GM23338 (cell line): ENCODE measurements at regions not wholly inside any gene's neighbourhood (a gene's known extent, or its start where the extent isn't known, plus 50 kb on each side); places are given as distances from the start of the nearest gene placed in this dataset.

Experiments
- ATAC-seq: fragments of 200-7000 bp; cut with Tn5 transposase; 3 replicates; pipeline ENCODE4 v1.9.1; 2020
- DNase-seq: peaks from one replicate; pipeline ENCODE4 v3.0.0-alpha.2; 2015; ENCODE audit warnings: low spot score
- H2AFZ ChIP-seq: fragments of 200-600 bp; sonication (generic); 2 replicates; pipeline ENCODE4 v1.8.0; 2016; ENCODE audit warnings: antibody characterized with exemption, mild to moderate bottlenecking, moderate library complexity
- H3F3A ChIP-seq: fragments of 200-600 bp; sonication (generic); replicated peaks from 2 replicates; pipeline ENCODE4 v1.8.0; 2017; ENCODE audit warnings: antibody characterized with exemption, mixed run types, low read depth
- H3K27ac ChIP-seq: fragments of 200-600 bp; sonication (generic); 2 replicates; pipeline ENCODE4 v1.6.1; 2016; ENCODE audit warnings: low read depth
- H3K27me3 ChIP-seq: fragments of 200-600 bp; sonication (generic); 2 replicates; pipeline ENCODE4 v1.8.0; 2016; ENCODE audit warnings: mild to moderate bottlenecking, mixed run types, moderate library complexity; ENCODE audit not compliant: insufficient read depth
- H3K36me3 ChIP-seq: fragments of 200-600 bp; sonication (generic); 2 replicates; pipeline ENCODE4 v1.8.0; 2016; ENCODE audit warnings: mild to moderate bottlenecking; ENCODE audit not compliant: insufficient read depth
- H3K4me1 ChIP-seq: fragments of 200-600 bp; sonication (generic); 2 replicates; pipeline ENCODE4 v1.8.0; 2016; ENCODE audit warnings: mild to moderate bottlenecking, moderate library complexity; ENCODE audit not compliant: insufficient read depth
- H3K4me2 ChIP-seq: fragments of 200-600 bp; sonication (generic); 2 replicates; pipeline ENCODE4 v1.7.1; 2017; ENCODE audit warnings: mixed run types
- H3K4me3 ChIP-seq: fragments of 200-600 bp; sonication (generic); 2 replicates; pipeline ENCODE4 v1.6.1; 2016; ENCODE audit warnings: mixed run types
- H3K79me2 ChIP-seq: fragments of 200-600 bp; sonication (generic); replicated peaks from 2 replicates; pipeline ENCODE4 v1.8.0; 2017; ENCODE audit warnings: mild to moderate bottlenecking; ENCODE audit not compliant: insufficient read depth
- H3K9me2 ChIP-seq: fragments of 200-600 bp; sonication (generic); 2 replicates; pipeline ENCODE4 v1.8.0; 2017; ENCODE audit not compliant: insufficient read depth
- H4K20me1 ChIP-seq: fragments of 200-600 bp; sonication (generic); replicated peaks from 2 replicates; pipeline ENCODE4 v1.8.0; 2017; ENCODE audit warnings: mild to moderate bottlenecking; ENCODE audit not compliant: insufficient read depth
- H3K27ac Mint-ChIP-seq: 2 replicates; pipeline ENCODE4 v1.8.0; 2020; ENCODE audit warnings: inconsistent platforms, mild to moderate bottlenecking, moderate library complexity, mixed read lengths
- H3K27me3 Mint-ChIP-seq: 3 replicates; pipeline ENCODE4 v1.8.0; 2022; ENCODE audit warnings: low read depth, mild to moderate bottlenecking, moderate library complexity, mixed read lengths, inconsistent platforms; ENCODE audit not compliant: insufficient read depth, poor library complexity
- H3K36me3 Mint-ChIP-seq: 3 replicates; pipeline ENCODE4 v1.8.0; 2021; ENCODE audit warnings: low read depth, mild to moderate bottlenecking, inconsistent platforms, moderate library complexity, mixed read lengths
- H3K4me1 Mint-ChIP-seq: 3 replicates; pipeline ENCODE4 v1.8.0; 2020; ENCODE audit warnings: mild to moderate bottlenecking, inconsistent platforms, mixed read lengths
- H3K4me3 Mint-ChIP-seq: 3 replicates; pipeline ENCODE4 v1.8.0; 2021; ENCODE audit warnings: moderate library complexity, mild to moderate bottlenecking, inconsistent platforms, mixed read lengths
- H3K9me3 Mint-ChIP-seq: 3 replicates; pipeline ENCODE4 v1.8.0; 2020; ENCODE audit warnings: moderate library complexity, mild to moderate bottlenecking, inconsistent platforms, mixed read lengths
- CREB1 ChIP-seq: fragments of 250-450 bp; sonication (Bioruptor Pico); IDR thresholded peaks from 2 replicates; pipeline ENCODE4 v1.5.0; 2020; ENCODE audit warnings: low read depth, mild to moderate bottlenecking, moderate library complexity
- EZH2 ChIP-seq: fragments of 200-600 bp; sonication (generic); IDR thresholded peaks from one replicate; pipeline ENCODE4 v1.8.0; 2017; ENCODE audit warnings: antibody characterized with exemption, mild to moderate bottlenecking, low read depth; ENCODE audit not compliant: unreplicated experiment
- JUNB ChIP-seq: IDR thresholded peaks from one replicate; pipeline ENCODE4 v1.6.1; 2016; ENCODE audit warnings: antibody characterized with exemption; ENCODE audit not compliant: unreplicated experiment
- NANOG ChIP-seq: IDR thresholded peaks from 2 replicates; pipeline ENCODE4 v1.6.1; 2016; ENCODE audit warnings: antibody characterized with exemption, borderline replicate concordance
- POLR2AphosphoS5 ChIP-seq: IDR thresholded peaks from 2 replicates; pipeline ENCODE4 v1.6.1; 2016; ENCODE audit warnings: antibody characterized with exemption, low read depth
- STAT1 ChIP-seq: IDR thresholded peaks from one replicate; pipeline ENCODE4 v1.6.1; 2016; ENCODE audit warnings: antibody characterized with exemption; ENCODE audit not compliant: unreplicated experiment
- ZNF114 ChIP-seq: fragments of 250-450 bp; sonication (Bioruptor Pico); IDR thresholded peaks from 2 replicates; pipeline ENCODE4 v1.5.0; 2020; ENCODE audit warnings: mild to moderate bottlenecking, moderate library complexity
- ZNF331 ChIP-seq: fragments of 250-450 bp; sonication (Bioruptor Pico); IDR thresholded peaks from 2 replicates; pipeline ENCODE4 v1.5.0; 2020; ENCODE audit warnings: low read depth, mild to moderate bottlenecking, moderate library complexity
- TF ChIP-seq, protein P1 (sequence below): IDR thresholded peaks from 2 replicates; pipeline ENCODE4 v1.6.1; 2016; ENCODE audit warnings: antibody characterized with exemption
- TF ChIP-seq, protein P2 (sequence below), 2 experiments: fragments of 200-600 bp in 1 of 2; sonication (generic) in 1 of 2; conservative IDR thresholded peaks; 2 replicates each; pipeline versions ENCODE4 v1.5.1 to v1.6.1; 2016 to 2017; ENCODE audit warnings: antibody characterized with exemption in 2 of 2, low read depth in 2 of 2, mild to moderate bottlenecking in 2 of 2, moderate library complexity in 1 of 2

DNA sequence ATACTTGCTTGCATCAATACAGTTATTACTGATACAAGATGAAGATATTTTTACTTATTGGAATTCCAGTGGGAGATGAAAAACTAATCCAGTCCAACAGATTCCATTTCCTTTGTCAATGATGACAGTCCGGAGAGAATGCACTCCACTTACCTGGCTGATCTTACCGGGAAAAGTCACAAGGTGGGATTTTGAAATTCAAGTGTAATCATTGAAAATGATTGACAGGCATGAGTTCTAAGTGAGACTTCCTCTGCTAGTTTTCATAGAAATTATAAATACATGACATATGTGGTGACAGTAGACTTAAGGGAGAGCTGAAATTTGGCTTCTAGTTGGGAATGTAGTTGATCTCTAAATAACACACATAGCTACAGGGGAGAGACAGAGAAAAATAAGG lies 859.9 kb downstream of the FAT4 start:
- no peaks in the 10 kb centered on the region for H3K79me2 ChIP-seq

DNA sequence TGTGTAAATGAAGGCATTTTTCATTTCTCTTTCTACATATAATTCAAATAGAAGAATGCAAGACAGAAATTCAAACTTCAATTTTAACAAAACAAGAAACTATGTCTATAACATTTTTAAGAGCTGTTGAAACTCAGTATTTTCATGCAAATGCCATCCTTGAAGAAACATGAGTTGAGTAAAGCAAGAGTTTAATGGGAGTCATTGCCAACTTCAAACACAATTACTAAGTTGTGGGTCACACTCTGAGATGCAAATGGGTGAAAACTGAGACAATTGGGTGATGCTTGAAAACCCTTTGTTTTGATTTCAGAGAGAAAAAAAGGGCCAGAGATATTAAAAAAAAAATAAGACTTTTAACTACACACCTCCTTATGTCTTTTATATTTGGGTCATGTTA lies 865.9 kb downstream of the FAT4 start:
- Histone ChIP-seq H3K27me3 (no peaks in the 10 kb centered on the region), H2AFZ (no peak overlapping the region), H3K36me3 (no peaks in the 10 kb centered on the region), H3F3A (no peaks in the 10 kb centered on the region), H3K9me2 (no peaks in the 10 kb centered on the region), H4K20me1 (no peaks in the 10 kb centered on the region), H3K79me2 (no peaks in the 10 kb centered on the region), H3K27ac (no peak overlapping the region), H3K4me2 (peak overlapping the region; percentile 52), H3K4me1 (peaks cover 9% of the 10 kb centered on the region), H3K4me3 (no peak overlapping the region)
- no peak for TF ChIP-seq ZNF114 (CRISPR knock-in tag)
- TF ChIP-seq NANOG = peak; percentile 96
- ATAC-seq = no peak
- no peaks in the 10 kb centered on the region for H3K36me3 Mint-ChIP-seq
- no peak overlapping the region for H3K27ac Mint-ChIP-seq
- H3K4me3 Mint-ChIP-seq = no peak overlapping the region
- peak; percentile 6 for DNase-seq
- H3K4me1 Mint-ChIP-seq = peaks cover 10% of the 10 kb centered on the region; the same call in 2 of the 3 replicates
- H3K9me3 Mint-ChIP-seq = peaks cover 4% of the 10 kb centered on the region; the same call in 1 of the 3 replicates
- no peaks in the 10 kb centered on the region for H3K27me3 Mint-ChIP-seq

More for the DNA sequence above, 859.9 kb downstream of the FAT4 start:
- no peak for DNase-seq
- H3F3A ChIP-seq = no peaks in the 10 kb centered on the region
- H3K4me1 ChIP-seq = no peaks in the 10 kb centered on the region
- H3K27ac ChIP-seq = no peak overlapping the region
- no peaks in the 10 kb centered on the region for H3K27me3 ChIP-seq
- Mint-ChIP-seq H3K4me3 (no peak overlapping the region), H3K27ac (no peak overlapping the region), H3K4me1 (no peaks in the 10 kb centered on the region), H3K9me3 (peaks cover 7% of the 10 kb centered on the region), H3K36me3 (no peaks in the 10 kb centered on the region; the same call in 2 of the 3 replicates), H3K27me3 (no peaks in the 10 kb centered on the region)
- no peak for ATAC-seq
- no peak overlapping the region for H2AFZ ChIP-seq
- TF ChIP-seq, protein P1, sequence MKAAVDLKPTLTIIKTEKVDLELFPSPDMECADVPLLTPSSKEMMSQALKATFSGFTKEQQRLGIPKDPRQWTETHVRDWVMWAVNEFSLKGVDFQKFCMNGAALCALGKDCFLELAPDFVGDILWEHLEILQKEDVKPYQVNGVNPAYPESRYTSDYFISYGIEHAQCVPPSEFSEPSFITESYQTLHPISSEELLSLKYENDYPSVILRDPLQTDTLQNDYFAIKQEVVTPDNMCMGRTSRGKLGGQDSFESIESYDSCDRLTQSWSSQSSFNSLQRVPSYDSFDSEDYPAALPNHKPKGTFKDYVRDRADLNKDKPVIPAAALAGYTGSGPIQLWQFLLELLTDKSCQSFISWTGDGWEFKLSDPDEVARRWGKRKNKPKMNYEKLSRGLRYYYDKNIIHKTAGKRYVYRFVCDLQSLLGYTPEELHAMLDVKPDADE = no peak
- TF ChIP-seq EZH2 (no peak), ZNF114 (CRISPR knock-in tag) (no peak), CREB1 (CRISPR knock-in tag) (no peak), ZNF331 (CRISPR knock-in tag) (no peak), JUNB (no peak), POLR2AphosphoS5 (no peak), STAT1 (no peak)
- TF ChIP-seq, protein P2, sequence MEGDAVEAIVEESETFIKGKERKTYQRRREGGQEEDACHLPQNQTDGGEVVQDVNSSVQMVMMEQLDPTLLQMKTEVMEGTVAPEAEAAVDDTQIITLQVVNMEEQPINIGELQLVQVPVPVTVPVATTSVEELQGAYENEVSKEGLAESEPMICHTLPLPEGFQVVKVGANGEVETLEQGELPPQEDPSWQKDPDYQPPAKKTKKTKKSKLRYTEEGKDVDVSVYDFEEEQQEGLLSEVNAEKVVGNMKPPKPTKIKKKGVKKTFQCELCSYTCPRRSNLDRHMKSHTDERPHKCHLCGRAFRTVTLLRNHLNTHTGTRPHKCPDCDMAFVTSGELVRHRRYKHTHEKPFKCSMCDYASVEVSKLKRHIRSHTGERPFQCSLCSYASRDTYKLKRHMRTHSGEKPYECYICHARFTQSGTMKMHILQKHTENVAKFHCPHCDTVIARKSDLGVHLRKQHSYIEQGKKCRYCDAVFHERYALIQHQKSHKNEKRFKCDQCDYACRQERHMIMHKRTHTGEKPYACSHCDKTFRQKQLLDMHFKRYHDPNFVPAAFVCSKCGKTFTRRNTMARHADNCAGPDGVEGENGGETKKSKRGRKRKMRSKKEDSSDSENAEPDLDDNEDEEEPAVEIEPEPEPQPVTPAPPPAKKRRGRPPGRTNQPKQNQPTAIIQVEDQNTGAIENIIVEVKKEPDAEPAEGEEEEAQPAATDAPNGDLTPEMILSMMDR (conservative IDR thresholded peaks at IDR 0.05; ENCODE audit: low read depth in 2 of 2) = no peak
- H3K4me3 ChIP-seq = no peak overlapping the region
- H3K36me3 ChIP-seq = no peaks in the 10 kb centered on the region
- H3K9me2 ChIP-seq = 0 out of 2 replicates have a peak, but pooled peaks cover 2% of the 10 kb centered on the region
- no peaks in the 10 kb centered on the region for H4K20me1 ChIP-seq
- H3K4me2 ChIP-seq = no peak overlapping the region
